GM12878 (cell line): ENCODE measurements at regions not wholly inside any gene's neighbourhood (a gene's known extent, or its start where the extent isn't known, plus 50 kb on each side); places are given as distances from the start of the nearest gene placed in this dataset.

Source experiments
- ATAC-seq: fragments of 200-7000 bp; cut with Tn5 transposase; 3 replicates; pipeline ENCODE4 v1.9.1; 2020; ENCODE audit warnings: mild to moderate bottlenecking, moderate library complexity
- BruUV-seq: library from RNA; stranded (reverse); fragments of 400-500 nt; replicated peaks from 2 replicates; lab custom pipeline; 2021; lab: Mats Ljungman, UMichigan
- CTCF ChIA-PET: fragments of 300-600 bp; sonication (Branson Sonifier 250); formaldehyde crosslinking; extraction: SDS; loops from one replicate; lab custom pipeline; 2021; ENCODE audit warnings: inconsistent platforms; lab: Yijun Ruan, JAX
- POLR2A ChIA-PET: fragments of 350-600 bp; formaldehyde crosslinking; extraction: SDS; loops from one replicate; lab custom pipeline; 2021; ENCODE audit warnings: inconsistent platforms; lab: Charles Lee
- RAD21 ChIA-PET: fragments of 300-600 bp; sonication (Branson Sonifier 250); formaldehyde crosslinking; loops from one replicate; lab custom pipeline; 2023; ENCODE audit warnings: antibody characterized with exemption; ENCODE audit not compliant: unreplicated experiment; lab: Charles Lee
- SMC1A ChIA-PET: fragments of 300-600 bp; sonication (Branson Sonifier 250); formaldehyde crosslinking; loops from one replicate; lab custom pipeline; 2023; ENCODE audit not compliant: unreplicated experiment, uncharacterized antibody; lab: Charles Lee
- DNase-seq: peaks from one replicate; pipeline ENCODE4 v3.0.0-alpha.2; 2011; ENCODE audit warnings: low read depth, low spot score
- FAIRE-seq: peaks from 3 replicates; lab custom pipeline; 2011; peaks lifted over from hg19 to GRCh38; lab: Jason Lieb, UNC
- H2AFZ ChIP-seq: 2 replicates; pipeline ENCODE4 v1.6.0; 2011; ENCODE audit warnings: low read depth, low read length, control low read depth; ENCODE audit not compliant: control insufficient read depth
- H3K27ac ChIP-seq: 2 replicates; pipeline ENCODE4 v1.5.1; 2011; ENCODE audit warnings: control low read depth; ENCODE audit not compliant: control insufficient read depth, insufficient read depth
- H3K27me3 ChIP-seq, 2 experiments: replicated peaks in 1 of 2; 2 replicates each; pipeline versions ENCODE4 v1.6.0 to v1.6.1; 2011; ENCODE audit warnings: low read length in 1 of 2; ENCODE audit not compliant: control insufficient read depth in 2 of 2, insufficient read depth in 2 of 2
- H3K36me3 ChIP-seq, 2 experiments: 2 replicates each; pipeline ENCODE4 v1.5.1; 2011; ENCODE audit warnings: low read length in 1 of 2; ENCODE audit not compliant: control insufficient read depth in 2 of 2, insufficient read depth in 2 of 2
- H3K4me1 ChIP-seq: 2 replicates; pipeline ENCODE4 v1.6.1; 2011; ENCODE audit warnings: mild to moderate bottlenecking, low read length, moderate library complexity, mixed read lengths; ENCODE audit not compliant: control insufficient read depth, insufficient read depth
- H3K4me2 ChIP-seq: 2 replicates; pipeline ENCODE4 v1.6.0; 2011; ENCODE audit warnings: control low read depth; ENCODE audit not compliant: control insufficient read depth, insufficient read depth
- H3K4me3 ChIP-seq: fragments of 200-600 bp; sonication (generic); 2 replicates; pipeline ENCODE4 v1.5.1; 2016
- H3K79me2 ChIP-seq: 2 replicates; pipeline ENCODE4 v1.6.0; 2011; ENCODE audit warnings: low read length; ENCODE audit not compliant: control insufficient read depth, insufficient read depth
- H3K9ac ChIP-seq: 2 replicates; pipeline ENCODE4 v1.8.0; 2011; ENCODE audit warnings: low read length, control low read depth, mixed read lengths; ENCODE audit not compliant: control insufficient read depth, insufficient read depth
- H3K9me3 ChIP-seq: replicated peaks from 3 replicates; pipeline ENCODE4 v1.5.1; 2011; ENCODE audit warnings: mild to moderate bottlenecking, low read length; ENCODE audit not compliant: control insufficient read depth, insufficient read depth
- H4K20me1 ChIP-seq: 2 replicates; pipeline ENCODE4 v1.6.0; 2011; ENCODE audit not compliant: control insufficient read depth, insufficient read depth
- CBFB ChIP-seq: IDR thresholded peaks from 2 replicates; pipeline ENCODE4 v1.6.1; 2016; ENCODE audit warnings: antibody characterized with exemption, low read depth
- CREB1 ChIP-seq: IDR thresholded peaks from 2 replicates; pipeline ENCODE4 v1.6.1; 2012; ENCODE audit warnings: low read depth, mild to moderate bottlenecking, inconsistent platforms
- CREM ChIP-seq: IDR thresholded peaks from 2 replicates; pipeline ENCODE4 v1.6.1; 2014; ENCODE audit warnings: antibody characterized with exemption, low read depth
- EP300 ChIP-seq, 2 experiments: fragments of 150-350 bp in 1 of 2; IDR thresholded peaks; 2 replicates each; pipeline ENCODE4 v1.6.1; 2011 to 2012; ENCODE audit warnings: low read depth in 2 of 2, low read length in 2 of 2, borderline replicate concordance in 1 of 2, improper control_type of control experiment in 1 of 2, inconsistent platforms in 1 of 2; ENCODE audit not compliant: control insufficient read depth in 1 of 2
- KAT2A ChIP-seq: conservative IDR thresholded peaks from 2 replicates; pipeline ENCODE4 v1.6.1; 2011; ENCODE audit warnings: low read depth, low read length; ENCODE audit not compliant: control insufficient read depth
- NFYB ChIP-seq: IDR thresholded peaks from 2 replicates; pipeline ENCODE4 v1.6.1; 2011; ENCODE audit warnings: low read depth, mild to moderate bottlenecking, low read length, improper control_type of control experiment, moderate library complexity; ENCODE audit not compliant: insufficient read depth
- NR2F1 ChIP-seq: fragments of 450-650 bp; conservative IDR thresholded peaks from 2 replicates; pipeline ENCODE4 v1.6.1; 2017; ENCODE audit warnings: mild to moderate bottlenecking
- RBBP5 ChIP-seq: fragments of 200-600 bp; sonication (generic); conservative IDR thresholded peaks from 2 replicates; pipeline ENCODE4 v1.6.1; 2016
- RCOR1 ChIP-seq: conservative IDR thresholded peaks from 2 replicates; pipeline ENCODE4 v1.6.1; 2012; ENCODE audit warnings: low read depth, low read length, improper control_type of control experiment
- SP1 ChIP-seq: IDR thresholded peaks from one replicate; pipeline ENCODE4 v1.6.1; 2011; ENCODE audit warnings: low read depth, low read length
- SREBF2 ChIP-seq: IDR thresholded peaks from 2 replicates; pipeline ENCODE4 v1.6.1; 2012; ENCODE audit warnings: mild to moderate bottlenecking, low read length
- TCF3 ChIP-seq: IDR thresholded peaks from 2 replicates; pipeline ENCODE4 v1.6.1; 2012; ENCODE audit warnings: low read depth, mild to moderate bottlenecking, low read length, borderline replicate concordance; ENCODE audit not compliant: insufficient read depth
- ZZZ3 ChIP-seq: IDR thresholded peaks from 2 replicates; pipeline ENCODE4 v1.6.1; 2011; ENCODE audit warnings: low read depth; ENCODE audit not compliant: control insufficient read depth, insufficient read length
- WGBS: methylation state at CpG from one replicate; pipeline ENCODE4 v1.1.6; 2016; ENCODE audit warnings: low lambda C conversion rate; ENCODE audit not compliant: insufficient replicate concordance, insufficient coverage; ENCODE audit errors: missing lambda C conversion rate; 5-methylcytosine and 5-hydroxymethylcytosine counted together
- in situ Hi-C: fragments of 300-500 bp; cut with MboI; formaldehyde crosslinking; loops from 9 replicates; pipeline ENCODE4 v1.14.3; 2018; ENCODE audit warnings: mixed read lengths
- intact Hi-C: fragments of 100-400 bp; cut with micrococcal nuclease; formaldehyde crosslinking; loops from one replicate; pipeline ENCODE4 v1.14.2; 2022; ENCODE audit not compliant: unreplicated experiment
- TF ChIP-seq, protein P1 (sequence below): fragments of 450-650 bp; IDR thresholded peaks from 2 replicates; pipeline ENCODE4 v1.6.1; 2014; ENCODE audit warnings: mild to moderate bottlenecking

DNA sequence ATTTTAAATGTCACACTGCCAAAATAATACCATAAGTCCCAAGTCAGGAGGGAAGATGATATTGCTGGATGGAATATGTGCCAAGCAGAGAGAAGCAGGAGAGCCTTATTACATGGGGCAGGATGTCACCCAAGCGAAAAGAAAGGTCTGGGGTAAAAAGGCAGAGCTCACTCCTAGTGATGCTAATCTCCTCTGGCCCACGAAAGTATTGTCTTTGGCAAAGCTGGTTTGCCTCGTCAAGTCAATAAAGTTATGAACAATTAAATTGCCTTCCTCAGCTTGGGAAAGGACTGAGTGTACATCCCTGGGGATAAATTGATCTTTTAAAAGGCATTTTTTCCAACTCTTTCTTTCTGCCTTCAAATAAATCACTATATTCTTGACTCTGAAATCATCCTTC lies 220.6 kb downstream of the DMAC1 start:
- Histone ChIP-seq H3K36me3 (no peaks in the 10 kb centered on the region), H3K4me3 (no peak overlapping the region), H3K27ac (no peak overlapping the region), H3K9me3 (no peaks in the 10 kb centered on the region), H3K79me2 (no peaks in the 10 kb centered on the region), H2AFZ (no peak overlapping the region), H3K4me2 (no peak overlapping the region), H4K20me1 (no peaks in the 10 kb centered on the region), H3K9ac (no peak overlapping the region), H3K4me1 (no peaks in the 10 kb centered on the region), H3K27me3 (no peaks in the 10 kb centered on the region)
- FAIRE-seq: no peak
- POLR2A ChIA-PET: no interaction called here
- no peak for TF ChIP-seq ZZZ3
- no peak for TF ChIP-seq NFYB
- TF ChIP-seq TCF3: no peak
- no peak for TF ChIP-seq NR2F1
- TF ChIP-seq CBFB: no peak
- no peak for TF ChIP-seq RBBP5
- TF ChIP-seq SP1: no peak
- TF ChIP-seq CREB1: no peak
- TF ChIP-seq KAT2A: no peak
- TF ChIP-seq CREM: no peak
- TF ChIP-seq, protein P1, sequence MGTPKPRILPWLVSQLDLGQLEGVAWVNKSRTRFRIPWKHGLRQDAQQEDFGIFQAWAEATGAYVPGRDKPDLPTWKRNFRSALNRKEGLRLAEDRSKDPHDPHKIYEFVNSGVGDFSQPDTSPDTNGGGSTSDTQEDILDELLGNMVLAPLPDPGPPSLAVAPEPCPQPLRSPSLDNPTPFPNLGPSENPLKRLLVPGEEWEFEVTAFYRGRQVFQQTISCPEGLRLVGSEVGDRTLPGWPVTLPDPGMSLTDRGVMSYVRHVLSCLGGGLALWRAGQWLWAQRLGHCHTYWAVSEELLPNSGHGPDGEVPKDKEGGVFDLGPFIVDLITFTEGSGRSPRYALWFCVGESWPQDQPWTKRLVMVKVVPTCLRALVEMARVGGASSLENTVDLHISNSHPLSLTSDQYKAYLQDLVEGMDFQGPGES: no peak
- TF ChIP-seq SREBF2: no peak
- TF ChIP-seq RCOR1: no peak
- no peak for TF ChIP-seq EP300 (IDR thresholded peaks at IDR 0.05; ENCODE audit: borderline replicate concordance in 1 of 2, control insufficient read depth in 1 of 2, low read depth in 2 of 2, low read length in 2 of 2)
- no peak for ATAC-seq
- CTCF ChIA-PET: no interaction called here
- intact Hi-C loops (no loop called here), in situ Hi-C loops (loop anchor here (10.0 to 25.0 kb wide), 2 partner anchors 258 to 1316 kb away; no protein-coding TSS in a partner anchor)
- SMC1A ChIA-PET: interaction anchor here (0.5 to 1.8 kb wide), 2 partner anchors 9 to 782 kb away, joined by 3 to 5 read pairs; no protein-coding TSS in a partner anchor
- BruUV-seq: no TSS peak
- no peak for DNase-seq
- WGBS: 11% methylated on average over 3 of the region's 3 CpGs
- RAD21 ChIA-PET: no interaction called here
